AG10803 (cell line): ENCODE measurements at regions not wholly inside any gene's neighbourhood (a gene's known extent, or its start where the extent isn't known, plus 50 kb on each side); places are given as distances from the start of the nearest gene placed in this dataset.

Source experiments
- DNase-seq: peaks from one replicate; pipeline ENCODE4 v3.0.0; 2010; ENCODE audit warnings: low read depth
- H3K4me3 ChIP-seq: 2 replicates; pipeline ENCODE4 v1.5.1; 2011; ENCODE audit warnings: mild to moderate bottlenecking, low read length, control low read depth
- TF ChIP-seq, protein P1 (sequence below): conservative IDR thresholded peaks from 2 replicates; pipeline ENCODE4 v1.5.1; 2011; ENCODE audit warnings: mild to moderate bottlenecking, low read length, control low read depth, inconsistent platforms

DNA sequence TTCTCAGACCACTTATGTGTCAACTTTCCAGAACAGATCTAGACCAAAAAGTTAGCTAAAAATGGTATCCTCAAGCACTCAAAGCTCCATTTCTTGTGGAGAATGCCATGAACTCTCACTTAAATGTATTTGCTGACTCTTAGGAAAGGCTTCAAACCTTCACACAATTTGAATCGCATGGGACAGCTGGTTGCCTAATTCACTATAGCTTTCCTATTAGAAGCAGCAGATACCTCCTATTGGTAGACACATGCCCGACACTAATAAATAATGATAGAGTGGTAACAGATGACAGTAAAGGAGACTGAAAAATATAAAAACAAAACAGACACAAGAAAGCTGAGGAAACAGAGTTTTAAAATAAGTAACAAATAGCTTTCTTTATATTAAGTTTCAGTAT, 818.5 kb downstream of the XPNPEP1 start:
- TF ChIP-seq, protein P1, sequence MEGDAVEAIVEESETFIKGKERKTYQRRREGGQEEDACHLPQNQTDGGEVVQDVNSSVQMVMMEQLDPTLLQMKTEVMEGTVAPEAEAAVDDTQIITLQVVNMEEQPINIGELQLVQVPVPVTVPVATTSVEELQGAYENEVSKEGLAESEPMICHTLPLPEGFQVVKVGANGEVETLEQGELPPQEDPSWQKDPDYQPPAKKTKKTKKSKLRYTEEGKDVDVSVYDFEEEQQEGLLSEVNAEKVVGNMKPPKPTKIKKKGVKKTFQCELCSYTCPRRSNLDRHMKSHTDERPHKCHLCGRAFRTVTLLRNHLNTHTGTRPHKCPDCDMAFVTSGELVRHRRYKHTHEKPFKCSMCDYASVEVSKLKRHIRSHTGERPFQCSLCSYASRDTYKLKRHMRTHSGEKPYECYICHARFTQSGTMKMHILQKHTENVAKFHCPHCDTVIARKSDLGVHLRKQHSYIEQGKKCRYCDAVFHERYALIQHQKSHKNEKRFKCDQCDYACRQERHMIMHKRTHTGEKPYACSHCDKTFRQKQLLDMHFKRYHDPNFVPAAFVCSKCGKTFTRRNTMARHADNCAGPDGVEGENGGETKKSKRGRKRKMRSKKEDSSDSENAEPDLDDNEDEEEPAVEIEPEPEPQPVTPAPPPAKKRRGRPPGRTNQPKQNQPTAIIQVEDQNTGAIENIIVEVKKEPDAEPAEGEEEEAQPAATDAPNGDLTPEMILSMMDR, result no peak
- no peak for DNase-seq

DNA sequence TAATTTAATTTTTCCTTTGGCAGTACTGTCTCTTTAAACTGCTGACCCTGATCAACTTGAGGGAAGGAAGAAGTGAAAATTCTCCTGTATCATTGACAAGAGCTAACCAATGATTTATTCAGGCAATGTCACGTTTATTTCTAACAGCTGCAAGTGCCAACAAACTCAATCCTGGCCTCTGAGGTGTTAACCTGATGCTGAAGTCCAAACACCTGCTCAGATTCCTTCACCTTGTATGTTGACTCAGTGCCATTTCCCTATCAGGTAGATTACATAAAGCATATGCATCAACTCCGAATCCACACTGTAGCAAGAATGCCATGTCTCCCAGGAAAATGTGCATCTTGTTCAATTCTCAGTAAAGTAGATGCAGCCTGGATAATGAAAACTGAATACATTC, 820.0 kb downstream of the XPNPEP1 start:
- TF ChIP-seq, protein P1, result no peak
- no peak overlapping the region for H3K4me3 ChIP-seq
- no peak for DNase-seq

More for the DNA sequence above, 818.5 kb downstream of the XPNPEP1 start:
- H3K4me3 ChIP-seq, result no peak overlapping the region

DNA sequence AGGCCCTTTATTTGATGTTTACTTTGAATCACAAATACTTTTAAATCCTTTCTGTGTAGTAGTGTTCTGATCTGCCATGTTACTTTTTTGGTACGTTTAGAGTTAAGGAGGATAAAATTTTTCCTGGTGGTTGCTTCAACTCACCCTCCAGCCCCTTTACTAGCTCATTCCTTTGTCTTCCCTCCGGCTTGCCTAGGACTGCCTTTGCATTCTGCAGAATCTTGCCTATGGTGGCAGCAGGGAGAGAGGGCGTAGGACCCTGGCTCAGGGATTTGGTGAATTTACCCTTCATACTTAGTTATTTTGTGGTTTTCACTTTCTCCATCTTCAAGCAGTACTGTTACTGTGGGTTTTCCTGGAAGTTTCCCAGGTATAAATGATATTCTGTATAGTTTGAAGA, 833.5 kb downstream of the XPNPEP1 start:
- no peak overlapping the region for H3K4me3 ChIP-seq
- TF ChIP-seq, protein P1, result no peak
- DNase-seq, result no peak

DNA sequence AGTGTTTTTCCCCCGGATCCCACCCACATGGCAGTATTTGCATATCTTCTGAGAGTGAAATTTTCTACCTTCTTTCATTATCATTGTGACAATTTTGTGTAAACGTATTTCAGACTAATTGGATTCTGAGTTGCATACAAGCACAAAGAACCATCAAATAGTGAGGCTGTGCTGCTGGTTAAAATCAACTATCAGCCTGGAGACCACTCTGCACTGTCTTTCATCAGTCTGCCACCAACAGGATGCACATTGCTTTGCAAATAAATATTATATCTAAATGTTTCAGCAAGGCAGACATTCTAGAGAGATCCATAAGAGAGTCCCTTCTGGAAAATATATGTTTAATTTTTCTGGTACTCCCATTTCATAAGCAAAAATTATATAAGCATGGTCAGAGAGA, 851.8 kb downstream of the XPNPEP1 start:
- no peak overlapping the region for H3K4me3 ChIP-seq
- TF ChIP-seq, protein P1, result no peak
- DNase-seq, result no peak

DNA sequence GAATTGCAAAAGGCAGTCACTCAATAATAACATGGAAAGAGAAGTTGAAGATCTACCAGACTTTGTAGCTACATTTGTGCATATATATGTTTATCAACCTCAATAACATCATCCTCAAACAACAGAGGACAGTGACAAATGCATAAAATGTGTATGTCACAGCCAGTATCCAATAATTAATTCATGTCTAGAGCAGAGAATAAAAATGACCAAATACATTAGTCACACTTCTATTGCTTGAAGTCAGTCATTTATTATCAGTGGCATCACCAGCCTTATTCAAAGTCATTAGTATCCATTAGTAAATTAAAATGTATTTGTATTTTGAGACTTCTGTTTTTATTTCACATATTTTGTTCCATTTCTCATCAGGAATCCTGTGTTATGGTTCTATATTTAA, 852.8 kb downstream of the XPNPEP1 start:
- H3K4me3 ChIP-seq, result no peak overlapping the region
- DNase-seq, result no peak
- TF ChIP-seq, protein P1, result no peak

DNA sequence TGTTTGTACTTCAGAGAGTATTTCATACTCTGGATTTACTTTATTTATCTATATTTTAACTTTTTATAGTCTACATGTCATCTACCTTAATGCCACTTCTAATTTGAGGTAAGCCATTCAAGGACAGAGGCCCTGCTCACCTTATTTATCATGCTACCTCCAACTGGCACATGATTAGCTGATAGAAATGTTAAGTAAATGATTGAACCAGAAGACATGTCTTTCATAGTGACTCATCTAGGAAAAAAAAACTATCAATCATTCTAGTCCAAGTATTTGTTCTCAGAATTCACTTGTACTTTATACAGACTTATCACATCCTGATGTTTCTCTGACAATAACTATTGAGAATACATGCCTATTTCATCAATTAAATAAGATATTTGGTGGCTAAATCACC, 856.3 kb downstream of the XPNPEP1 start:
- no peak for DNase-seq
- no peak overlapping the region for H3K4me3 ChIP-seq
- TF ChIP-seq, protein P1, result no peak

DNA sequence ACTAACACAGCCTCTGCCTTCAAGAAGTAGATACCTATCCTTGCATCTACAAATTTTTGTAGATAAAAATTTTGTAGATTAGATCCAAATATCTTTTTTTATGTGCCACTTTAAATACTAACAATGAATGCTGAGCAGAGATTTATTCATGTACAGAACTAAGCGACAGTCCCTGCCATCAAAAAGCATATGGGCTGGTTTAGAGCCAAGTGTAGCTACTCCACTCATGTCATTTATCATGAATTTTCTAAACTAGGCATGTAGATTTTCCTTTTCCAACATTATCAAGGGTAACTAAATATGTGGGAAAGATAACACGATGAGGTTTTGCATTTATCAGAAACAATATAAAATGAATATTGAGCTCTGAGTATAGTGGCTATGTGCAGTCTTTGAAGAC, 857.5 kb downstream of the XPNPEP1 start:
- TF ChIP-seq, protein P1, result no peak
- H3K4me3 ChIP-seq, result no peak overlapping the region
- DNase-seq, result no peak
